A549 (cell line): ENCODE measurements at regions not wholly inside any gene's neighbourhood (a gene's known extent, or its start where the extent isn't known, plus 50 kb on each side); places are given as distances from the start of the nearest gene placed in this dataset.

Experiments used
- HDAC2 ChIP-seq: fragments of 200-600 bp; sonication (generic); IDR thresholded peaks from 2 replicates; pipeline ENCODE4 v1.6.1; 2016
- MYC ChIP-seq: IDR thresholded peaks from 2 replicates; pipeline ENCODE4 v1.6.1; 2012; ENCODE audit warnings: mild to moderate bottlenecking, inconsistent platforms, low read length, improper control_type of control experiment, borderline replicate concordance
- RAD21 ChIP-seq, 2 experiments: fragments of >200 bp in 1 of 2; sonication (Bioruptor Twin) in 1 of 2; formaldehyde crosslinking in 1 of 2; IDR thresholded peaks in 1 of 2; conservative IDR thresholded peaks in 1 of 2; 2 replicates in 1 of 2; 3 replicates in 1 of 2; pipeline ENCODE4 v1.6.1; 2012 to 2018; ENCODE audit warnings: inconsistent platforms in 1 of 2
- SMC3 ChIP-seq: fragments of >200 bp; sonication (Bioruptor Twin); formaldehyde crosslinking; IDR thresholded peaks from 3 replicates; pipeline ENCODE4 v1.6.1; 2018; ENCODE audit warnings: inconsistent platforms
- TF ChIP-seq, protein P1 (sequence below): fragments of >200 bp; sonication (Bioruptor Twin); formaldehyde crosslinking; IDR thresholded peaks from 3 replicates; pipeline ENCODE4 v1.5.1; 2016

DNA sequence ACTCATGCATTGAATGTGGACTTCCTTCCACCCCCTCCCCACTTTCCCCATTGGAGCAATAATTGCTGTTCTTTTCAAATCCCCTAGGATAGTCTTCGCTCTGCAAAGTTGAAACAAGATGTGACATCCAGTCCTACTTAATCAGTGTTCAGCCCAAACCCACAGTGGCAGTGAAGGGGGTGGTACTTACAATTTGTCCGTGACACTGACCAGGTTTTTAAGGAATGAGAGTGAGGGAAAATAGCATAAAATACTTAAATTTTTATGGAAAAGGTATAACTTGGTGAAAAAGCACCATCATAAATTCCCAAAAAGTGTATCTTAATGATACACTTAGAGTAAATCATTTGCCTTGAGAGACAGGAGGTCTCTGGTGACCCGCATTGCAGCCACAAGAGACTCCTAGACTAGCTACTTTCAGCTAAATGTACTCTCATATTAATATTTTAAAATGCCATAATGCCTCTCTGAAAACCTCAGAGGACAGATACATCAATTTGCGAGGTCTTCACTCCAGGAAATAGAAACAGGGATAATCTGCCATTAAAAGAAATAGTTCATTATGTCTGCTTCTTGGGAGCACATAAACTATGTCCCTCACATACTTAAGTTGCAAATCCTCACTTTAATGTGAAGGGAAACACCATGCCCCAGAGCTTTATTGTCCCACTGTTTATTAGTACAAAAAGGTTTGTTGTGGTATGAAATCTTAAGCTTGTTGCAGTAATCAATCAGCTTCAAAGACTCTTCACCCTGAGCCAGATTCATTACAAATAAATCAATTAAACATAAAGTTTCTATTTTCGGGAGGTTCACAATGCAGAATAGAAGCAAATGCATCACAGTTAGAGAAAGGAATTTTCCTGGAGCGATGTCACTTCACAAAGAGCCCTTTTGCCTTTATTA, 343.6 kb upstream of the ISL1 start:
- no peak for TF ChIP-seq SMC3
- TF ChIP-seq, protein P1, sequence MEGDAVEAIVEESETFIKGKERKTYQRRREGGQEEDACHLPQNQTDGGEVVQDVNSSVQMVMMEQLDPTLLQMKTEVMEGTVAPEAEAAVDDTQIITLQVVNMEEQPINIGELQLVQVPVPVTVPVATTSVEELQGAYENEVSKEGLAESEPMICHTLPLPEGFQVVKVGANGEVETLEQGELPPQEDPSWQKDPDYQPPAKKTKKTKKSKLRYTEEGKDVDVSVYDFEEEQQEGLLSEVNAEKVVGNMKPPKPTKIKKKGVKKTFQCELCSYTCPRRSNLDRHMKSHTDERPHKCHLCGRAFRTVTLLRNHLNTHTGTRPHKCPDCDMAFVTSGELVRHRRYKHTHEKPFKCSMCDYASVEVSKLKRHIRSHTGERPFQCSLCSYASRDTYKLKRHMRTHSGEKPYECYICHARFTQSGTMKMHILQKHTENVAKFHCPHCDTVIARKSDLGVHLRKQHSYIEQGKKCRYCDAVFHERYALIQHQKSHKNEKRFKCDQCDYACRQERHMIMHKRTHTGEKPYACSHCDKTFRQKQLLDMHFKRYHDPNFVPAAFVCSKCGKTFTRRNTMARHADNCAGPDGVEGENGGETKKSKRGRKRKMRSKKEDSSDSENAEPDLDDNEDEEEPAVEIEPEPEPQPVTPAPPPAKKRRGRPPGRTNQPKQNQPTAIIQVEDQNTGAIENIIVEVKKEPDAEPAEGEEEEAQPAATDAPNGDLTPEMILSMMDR: no peak
- TF ChIP-seq RAD21 (conservative IDR thresholded peaks at IDR 0.05 in 1 of 2, IDR thresholded peaks at IDR 0.05 in 1 of 2): no peak
- no peak for TF ChIP-seq HDAC2
- no peak for TF ChIP-seq MYC
